ENCODE measurements at regions not wholly inside any gene's neighbourhood (a gene's known extent, or its start where the extent isn't known, plus 50 kb on each side); places are given as distances from the start of the nearest gene placed in this dataset.

GRCh38 chr5:98498028-98498427, 275.4 kb upstream of the RGMB start:
- TF ChIP-seq SPI1 (IDR thresholded peaks at IDR 0.05; ENCODE audit: borderline replicate concordance, low read depth) (no peak), CTCF (IDR thresholded peaks at IDR 0.05; ENCODE audit: insufficient read depth, low read length) (no peak), GABPA (IDR thresholded peaks at IDR 0.05; ENCODE audit: low read depth) (no peak), POLR2AphosphoS5 (IDR thresholded peaks at IDR 0.05; ENCODE audit: low read depth) (no peak), REST (IDR thresholded peaks at IDR 0.05; ENCODE audit: insufficient replicate concordance, low read depth) (no peak)
